HepG2 (cell line): ENCODE measurements at regions not wholly inside any gene's neighbourhood (a gene's known extent, or its start where the extent isn't known, plus 50 kb on each side); places are given as distances from the start of the nearest gene placed in this dataset.
"Not testable (repeated sequence)": the region's sequence is repeated elsewhere in the genome, so short reads cannot be mapped to it uniquely, and the experiment has no call there.

ENCODE experiments used
- ATAC-seq: fragments of 200-7000 bp; cut with Tn5 transposase; 3 replicates; pipeline ENCODE4 v1.9.1; 2020; ENCODE audit warnings: mild to moderate bottlenecking, moderate library complexity
- BruUV-seq: library from RNA; stranded (reverse); fragments of 400-500 nt; replicated peaks from 2 replicates; lab custom pipeline; 2021; lab: Mats Ljungman, UMichigan
- CTCF ChIA-PET: fragments of 300-600 bp; formaldehyde crosslinking; extraction: SDS; loops from one replicate; lab custom pipeline; 2021; ENCODE audit warnings: low total read pairs, inconsistent platforms, low intra/inter-chr PET ratio; lab: Yijun Ruan, JAX
- POLR2A ChIA-PET: fragments of 350-600 bp; sonication (Branson Sonifier 250); formaldehyde crosslinking; loops from one replicate; lab custom pipeline; 2020; ENCODE audit warnings: antibody characterized with exemption, inconsistent platforms; lab: Yijun Ruan, JAX
- DNase-seq: peaks from one replicate; pipeline ENCODE4 v3.0.0-alpha.2; 2015; ENCODE audit warnings: low spot score
- FAIRE-seq: peaks from 3 replicates; lab custom pipeline; 2011; peaks lifted over from hg19 to GRCh38; lab: Jason Lieb, UNC
- H2AFZ ChIP-seq: one replicate; pipeline ENCODE4 v1.6.1; 2011; ENCODE audit warnings: low read length, inconsistent platforms
- H3K27ac ChIP-seq: fragments of 300-600 bp; 3 replicates; pipeline ENCODE4 v1.8.0; 2011; ENCODE audit warnings: mixed run types, mild to moderate bottlenecking, mixed read lengths, low read length, inconsistent platforms; ENCODE audit not compliant: insufficient read depth; ENCODE audit errors: extremely low read length
- H3K27me3 ChIP-seq, 2 experiments: fragments of 200-600 bp in 1 of 2; 2 replicates in 1 of 2; 3 replicates in 1 of 2; pipeline versions ENCODE4 v1.6.0 to v1.8.0; 2011; ENCODE audit warnings: low read length in 2 of 2, mild to moderate bottlenecking in 2 of 2, moderate library complexity in 2 of 2, inconsistent platforms in 1 of 2; ENCODE audit not compliant: insufficient read depth in 2 of 2, control insufficient read depth in 1 of 2
- H3K36me3 ChIP-seq, 2 experiments: fragments of 200-600 bp in 1 of 2; replicated peaks in 1 of 2; 2 replicates in 1 of 2; 3 replicates in 1 of 2; pipeline versions ENCODE4 v1.5.1 to v1.8.0; 2011; ENCODE audit warnings: low read length in 2 of 2, inconsistent platforms in 1 of 2; ENCODE audit not compliant: insufficient read depth in 2 of 2, control insufficient read depth in 1 of 2
- H3K4me1 ChIP-seq: 2 replicates; pipeline ENCODE4 v1.5.1; 2012; ENCODE audit warnings: low read length, inconsistent platforms; ENCODE audit not compliant: insufficient read depth
- H3K4me2 ChIP-seq: 2 replicates; pipeline ENCODE4 v1.6.0; 2011; ENCODE audit warnings: low read depth, low read length, inconsistent platforms
- H3K4me3 ChIP-seq, 3 experiments: fragments of 200-600 bp in 1 of 3; sonication (generic), shearing (Covaris generic) in 1 of 3; replicated peaks in 1 of 3; 2 replicates each; pipeline ENCODE4 v1.5.1; 2011 to 2016; ENCODE audit warnings: low read length in 3 of 3, inconsistent platforms in 2 of 3, low read depth in 2 of 3, mild to moderate bottlenecking in 2 of 3, control low read depth in 1 of 3, mixed read lengths in 1 of 3; ENCODE audit not compliant: insufficient read depth in 1 of 3
- H3K79me2 ChIP-seq: one replicate; pipeline ENCODE4 v1.6.1; 2011; ENCODE audit warnings: low read length, inconsistent platforms; ENCODE audit not compliant: insufficient read depth
- H3K9ac ChIP-seq: 2 replicates; pipeline ENCODE4 v1.6.0; 2011; ENCODE audit warnings: mild to moderate bottlenecking, low read depth, low read length, inconsistent platforms; ENCODE audit not compliant: insufficient read depth
- H3K9me3 ChIP-seq: 2 replicates; pipeline ENCODE4 v1.5.1; 2012; ENCODE audit warnings: mild to moderate bottlenecking, low read length
- H4K20me1 ChIP-seq: 2 replicates; pipeline ENCODE4 v1.6.0; 2011; ENCODE audit warnings: inconsistent platforms, mild to moderate bottlenecking, low read length, moderate library complexity; ENCODE audit not compliant: insufficient read depth
- WGBS: methylation state at CpG from one replicate; pipeline ENCODE4 v1.1.6; 2017; ENCODE audit warnings: low lambda C conversion rate; 5-methylcytosine and 5-hydroxymethylcytosine counted together
- in situ Hi-C: cut with HindIII; loops from 2 replicates; pipeline ENCODE4 v1.10.0; 2017; ENCODE audit warnings: low pct_unique_long_range_greater_than_20kb; ENCODE audit not compliant: extremely low pct_ligation_motif_present
- intact Hi-C: fragments of 100-400 bp; cut with micrococcal nuclease; formaldehyde crosslinking; loops from one replicate; pipeline ENCODE4 v1.10.0; 2022; ENCODE audit not compliant: unreplicated experiment

DNA sequence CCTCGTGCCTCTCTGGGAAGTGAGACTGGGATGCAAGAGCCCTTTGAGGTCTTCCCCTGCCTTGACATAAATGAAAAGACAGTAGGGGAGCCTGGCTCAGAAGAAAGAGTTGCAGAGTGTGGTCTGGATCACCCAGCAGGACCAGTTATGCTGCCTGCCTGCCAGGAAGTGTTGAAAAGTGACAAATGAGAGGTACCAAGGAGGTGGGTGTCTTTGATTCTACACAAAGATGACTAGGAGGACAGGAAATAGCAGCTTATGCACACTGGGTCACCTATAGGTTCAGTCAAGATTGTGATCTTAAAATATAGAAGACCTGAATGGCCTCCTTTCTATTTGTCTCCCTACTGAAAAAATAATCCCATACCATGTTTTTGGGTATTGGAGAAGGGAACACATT is 137.6 kb downstream of the BCL2L11 start:
- H3K79me2 ChIP-seq, H3K36me3 ChIP-seq, DNase-seq, FAIRE-seq, H2AFZ ChIP-seq, CTCF ChIA-PET, H3K27me3 ChIP-seq, ATAC-seq, POLR2A ChIA-PET, BruUV-seq, H3K4me3 ChIP-seq, H3K9ac ChIP-seq, H3K9me3 ChIP-seq, intact Hi-C loops, H4K20me1 ChIP-seq, H3K4me2 ChIP-seq, H3K4me1 ChIP-seq, H3K27ac ChIP-seq, in situ Hi-C loops: not testable (repeated sequence)
- WGBS, result 100% methylated on average over 1 of the region's 1 CpG

DNA sequence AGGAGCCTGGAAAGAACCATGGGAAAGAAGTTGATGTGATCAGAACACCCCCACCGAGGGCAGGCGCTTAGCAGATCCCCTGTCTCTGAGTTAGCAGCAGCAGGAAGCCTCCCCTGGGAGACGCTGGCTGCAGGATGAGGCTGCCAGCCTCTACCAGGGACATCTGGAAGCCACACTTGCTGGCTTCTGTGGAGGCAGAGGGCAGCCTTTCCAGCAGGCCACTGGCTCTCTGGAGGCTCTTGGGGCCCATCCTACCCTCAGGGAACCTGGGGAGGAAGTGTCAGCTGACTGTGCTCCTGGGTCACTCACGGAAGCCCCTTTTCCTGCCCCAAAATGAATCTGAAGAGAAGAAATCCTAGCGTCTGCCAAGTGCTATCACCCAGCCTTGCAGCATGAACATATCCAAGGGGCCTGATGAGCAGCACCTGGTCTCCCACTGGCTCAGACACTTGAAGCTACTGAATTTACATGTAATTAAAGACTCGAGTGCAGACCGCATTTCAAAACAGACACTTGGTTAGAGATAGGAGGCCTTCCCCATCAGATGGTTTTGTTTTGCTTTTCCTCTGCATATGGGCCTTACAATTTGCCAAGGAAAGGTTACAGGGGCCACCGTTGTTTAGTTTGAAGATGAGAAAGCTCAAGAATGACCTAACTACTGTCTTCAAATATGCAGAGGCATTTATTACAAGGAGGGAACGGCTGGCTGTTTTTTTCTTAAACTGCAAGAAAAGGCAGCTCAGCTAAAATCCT is 142.1 kb downstream of the BCL2L11 start:
- POLR2A ChIA-PET, ATAC-seq, H4K20me1 ChIP-seq, H3K79me2 ChIP-seq, H3K4me3 ChIP-seq, H3K36me3 ChIP-seq, H3K9me3 ChIP-seq, intact Hi-C loops, CTCF ChIA-PET, H3K9ac ChIP-seq, in situ Hi-C loops, H3K27ac ChIP-seq, H3K27me3 ChIP-seq, FAIRE-seq, BruUV-seq, DNase-seq, H3K4me1 ChIP-seq, H3K4me2 ChIP-seq, H2AFZ ChIP-seq: not testable (repeated sequence)
- WGBS, result 95% methylated on average over 5 of the region's 9 CpGs

DNA sequence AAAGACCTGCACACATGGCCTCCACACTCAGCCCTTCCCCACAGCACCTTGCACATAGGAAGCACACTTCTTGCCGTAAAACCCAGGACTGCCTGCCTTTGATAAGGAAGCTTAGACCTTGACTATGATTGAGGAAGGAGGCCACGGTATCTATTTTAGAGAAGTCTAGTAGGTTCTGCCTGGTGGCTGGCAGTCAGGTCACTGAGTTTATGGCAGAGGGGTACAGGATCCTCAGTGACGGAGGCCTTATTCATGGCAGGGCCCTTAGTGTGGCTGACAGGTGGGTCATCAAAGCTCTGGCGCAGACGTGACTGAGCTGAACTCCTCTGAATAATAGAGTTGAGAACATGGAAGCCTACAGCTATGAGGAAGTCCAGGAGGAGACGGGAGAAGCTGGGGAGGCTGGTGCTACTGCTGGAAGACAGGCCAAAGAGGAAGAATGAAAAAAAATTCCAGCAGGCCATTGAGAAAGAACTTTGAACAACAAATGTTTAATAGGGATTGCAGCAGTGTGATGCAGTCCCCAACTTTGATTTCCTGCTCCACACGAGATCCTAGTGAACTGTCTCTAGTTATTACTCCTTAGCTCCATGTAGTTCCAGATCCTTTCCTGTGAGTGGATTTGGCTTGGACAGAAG is 142.8 kb downstream of the BCL2L11 start:
- H3K4me1 ChIP-seq, in situ Hi-C loops, H3K27ac ChIP-seq, H3K79me2 ChIP-seq, BruUV-seq, intact Hi-C loops, ATAC-seq, H4K20me1 ChIP-seq, H3K4me3 ChIP-seq, CTCF ChIA-PET, DNase-seq, POLR2A ChIA-PET, H3K9ac ChIP-seq, H3K36me3 ChIP-seq, H3K9me3 ChIP-seq, H3K27me3 ChIP-seq, H2AFZ ChIP-seq, H3K4me2 ChIP-seq: not testable (repeated sequence)
- WGBS, result no CpG with 5 or more reads among the region's 7 CpGs
- FAIRE-seq, result peak; percentile 46

DNA sequence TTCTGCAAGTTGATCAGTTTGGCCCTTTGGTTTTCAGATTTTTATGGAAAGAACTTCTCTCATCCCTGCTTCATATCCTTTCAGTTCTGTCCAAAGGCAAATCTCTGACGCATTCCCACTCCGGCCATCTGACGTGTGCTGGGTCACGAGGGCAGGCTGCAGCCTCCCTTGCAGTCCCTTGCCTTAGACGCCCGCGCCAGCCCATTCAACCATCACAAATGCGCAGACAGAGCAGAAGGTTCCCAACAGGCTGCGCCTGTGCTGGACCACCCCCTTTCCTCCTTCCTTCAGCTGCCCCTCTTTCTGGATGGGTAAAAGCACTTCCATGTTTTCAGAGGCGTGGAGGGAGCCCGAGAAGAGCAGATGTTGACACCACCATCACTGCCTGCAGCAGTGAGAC is 144.2 kb downstream of the BCL2L11 start:
- POLR2A ChIA-PET, CTCF ChIA-PET, FAIRE-seq: not testable (repeated sequence)

More for the DNA sequence above, 144.2 kb downstream of the BCL2L11 start:
- H4K20me1 ChIP-seq, ATAC-seq, DNase-seq, H3K4me3 ChIP-seq, H3K9ac ChIP-seq, BruUV-seq, H3K79me2 ChIP-seq, H3K9me3 ChIP-seq, H3K27ac ChIP-seq, H3K36me3 ChIP-seq, H3K4me1 ChIP-seq, H2AFZ ChIP-seq, H3K4me2 ChIP-seq, in situ Hi-C loops, intact Hi-C loops, H3K27me3 ChIP-seq: not testable (repeated sequence)
- 99% methylated on average over 10 of the region's 11 CpGs for WGBS
